Neural progenitor cell (in vitro differentiated cells): ENCODE measurements at regions not wholly inside any gene's neighbourhood (a gene's known extent, or its start where the extent isn't known, plus 50 kb on each side); places are given as distances from the start of the nearest gene placed in this dataset.

Experiments used
- EZH2phosphoT487 ChIP-seq: fragments of 200-600 bp; sonication (generic); IDR thresholded peaks from 2 replicates; pipeline ENCODE4 v1.6.1; 2017; ENCODE audit warnings: antibody characterized with exemption
- TF ChIP-seq, protein P1 (sequence below): fragments of 200-600 bp; sonication (generic); IDR thresholded peaks from 2 replicates; pipeline ENCODE4 v1.5.1; 2017; ENCODE audit warnings: antibody characterized with exemption, mild to moderate bottlenecking

DNA sequence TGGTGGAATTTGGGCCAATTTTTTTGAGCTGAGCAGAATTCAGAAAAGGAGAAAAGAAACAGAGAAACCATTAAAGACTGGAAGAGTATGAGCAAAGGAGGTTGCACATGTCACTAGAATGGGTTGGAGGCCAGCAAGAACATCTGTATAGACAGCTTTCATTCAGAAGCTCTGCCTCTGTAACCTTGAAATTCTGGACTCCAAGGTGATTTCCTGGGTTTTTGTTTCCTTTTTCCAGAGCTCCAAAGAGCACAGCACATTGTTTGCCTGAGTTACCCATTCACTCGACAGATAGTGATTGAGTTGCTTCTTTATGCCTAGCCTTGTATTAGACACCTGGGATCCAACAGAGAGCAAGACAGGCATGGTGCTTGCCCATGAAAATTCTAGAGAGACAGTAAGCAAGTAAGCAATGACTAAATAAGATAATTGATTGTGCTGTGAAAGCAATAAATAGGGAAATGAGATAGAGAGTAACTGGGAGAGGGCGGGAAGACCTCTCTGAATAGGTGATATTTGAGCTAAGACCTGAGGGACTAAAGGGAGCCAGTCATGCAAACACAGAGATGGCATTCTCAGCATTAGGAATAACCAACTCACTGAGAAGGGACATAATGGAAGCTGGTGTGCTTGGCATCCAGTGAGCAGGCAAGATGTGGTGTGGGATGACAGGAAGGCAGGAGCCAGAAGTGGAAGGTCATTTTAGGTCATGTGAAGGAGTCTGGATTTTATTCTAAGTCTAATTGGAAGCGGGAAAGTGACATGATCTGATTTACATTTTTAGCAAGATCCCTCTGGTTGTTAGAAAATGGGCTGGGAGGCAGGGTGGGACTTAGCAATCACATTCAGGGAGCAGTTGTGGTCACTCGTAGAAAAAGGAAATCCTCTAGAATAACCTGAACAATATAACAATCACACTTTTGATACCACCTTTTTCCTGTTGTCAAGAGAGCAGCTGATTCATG lies 197.5 kb downstream of the HS3ST3A1 start:
- TF ChIP-seq EZH2phosphoT487, result no peak
- TF ChIP-seq, protein P1, sequence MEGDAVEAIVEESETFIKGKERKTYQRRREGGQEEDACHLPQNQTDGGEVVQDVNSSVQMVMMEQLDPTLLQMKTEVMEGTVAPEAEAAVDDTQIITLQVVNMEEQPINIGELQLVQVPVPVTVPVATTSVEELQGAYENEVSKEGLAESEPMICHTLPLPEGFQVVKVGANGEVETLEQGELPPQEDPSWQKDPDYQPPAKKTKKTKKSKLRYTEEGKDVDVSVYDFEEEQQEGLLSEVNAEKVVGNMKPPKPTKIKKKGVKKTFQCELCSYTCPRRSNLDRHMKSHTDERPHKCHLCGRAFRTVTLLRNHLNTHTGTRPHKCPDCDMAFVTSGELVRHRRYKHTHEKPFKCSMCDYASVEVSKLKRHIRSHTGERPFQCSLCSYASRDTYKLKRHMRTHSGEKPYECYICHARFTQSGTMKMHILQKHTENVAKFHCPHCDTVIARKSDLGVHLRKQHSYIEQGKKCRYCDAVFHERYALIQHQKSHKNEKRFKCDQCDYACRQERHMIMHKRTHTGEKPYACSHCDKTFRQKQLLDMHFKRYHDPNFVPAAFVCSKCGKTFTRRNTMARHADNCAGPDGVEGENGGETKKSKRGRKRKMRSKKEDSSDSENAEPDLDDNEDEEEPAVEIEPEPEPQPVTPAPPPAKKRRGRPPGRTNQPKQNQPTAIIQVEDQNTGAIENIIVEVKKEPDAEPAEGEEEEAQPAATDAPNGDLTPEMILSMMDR, result no peak
